Choroid plexus epithelial cell (primary cell): ENCODE measurements at regions not wholly inside any gene's neighbourhood (a gene's known extent, or its start where the extent isn't known, plus 50 kb on each side); places are given as distances from the start of the nearest gene placed in this dataset.

Experiments
- DNase-seq: peaks from one replicate; pipeline ENCODE4 v3.0.0-alpha.2; 2010; ENCODE audit warnings: low read depth
- H3K4me3 ChIP-seq: 2 replicates; pipeline ENCODE4 v1.5.1; 2011; ENCODE audit warnings: low read depth, mild to moderate bottlenecking, control low read depth, low read length, moderate library complexity
- CTCF ChIP-seq: conservative IDR thresholded peaks from 2 replicates; pipeline ENCODE4 v1.5.1; 2011; ENCODE audit warnings: low read depth, mild to moderate bottlenecking, control low read depth, inconsistent platforms, low read length, moderate library complexity

GRCh38 chr16:73163238-73163815, 115.4 kb upstream of the ZFHX3 start:
- DNase-seq = peak; percentile 84
- no peak for TF ChIP-seq CTCF
- H3K4me3 ChIP-seq = no peak overlapping the region

- DNase-seq = peak; percentile 46
- no peak for TF ChIP-seq CTCF
- no peak overlapping the region for H3K4me3 ChIP-seq
Measured at GRCh38 chr16:73161977-73162376, 114.0 kb upstream of the ZFHX3 start.

- no peak for DNase-seq
- no peak for TF ChIP-seq CTCF
- H3K4me3 ChIP-seq = no peak overlapping the region
Measured at GRCh38 chr16:73159296-73159695, 111.4 kb upstream of the ZFHX3 start.

GRCh38 chr16:73157861-73158260, 109.9 kb upstream of the ZFHX3 start:
- DNase-seq = no peak
- no peak for TF ChIP-seq CTCF
- no peak overlapping the region for H3K4me3 ChIP-seq

- H3K4me3 ChIP-seq = no peak overlapping the region
- peak; percentile 42 for DNase-seq
- no peak for TF ChIP-seq CTCF
Measured at GRCh38 chr16:73154063-73154870, 106.3 kb upstream of the ZFHX3 start.

- H3K4me3 ChIP-seq = no peak overlapping the region
- DNase-seq = peak; percentile 45
- TF ChIP-seq CTCF = no peak
Measured at GRCh38 chr16:73152386-73153125, 104.6 kb upstream of the ZFHX3 start.
